ENCODE measurements at regions not wholly inside any gene's neighbourhood (a gene's known extent, or its start where the extent isn't known, plus 50 kb on each side); places are given as distances from the start of the nearest gene placed in this dataset.

DNA sequence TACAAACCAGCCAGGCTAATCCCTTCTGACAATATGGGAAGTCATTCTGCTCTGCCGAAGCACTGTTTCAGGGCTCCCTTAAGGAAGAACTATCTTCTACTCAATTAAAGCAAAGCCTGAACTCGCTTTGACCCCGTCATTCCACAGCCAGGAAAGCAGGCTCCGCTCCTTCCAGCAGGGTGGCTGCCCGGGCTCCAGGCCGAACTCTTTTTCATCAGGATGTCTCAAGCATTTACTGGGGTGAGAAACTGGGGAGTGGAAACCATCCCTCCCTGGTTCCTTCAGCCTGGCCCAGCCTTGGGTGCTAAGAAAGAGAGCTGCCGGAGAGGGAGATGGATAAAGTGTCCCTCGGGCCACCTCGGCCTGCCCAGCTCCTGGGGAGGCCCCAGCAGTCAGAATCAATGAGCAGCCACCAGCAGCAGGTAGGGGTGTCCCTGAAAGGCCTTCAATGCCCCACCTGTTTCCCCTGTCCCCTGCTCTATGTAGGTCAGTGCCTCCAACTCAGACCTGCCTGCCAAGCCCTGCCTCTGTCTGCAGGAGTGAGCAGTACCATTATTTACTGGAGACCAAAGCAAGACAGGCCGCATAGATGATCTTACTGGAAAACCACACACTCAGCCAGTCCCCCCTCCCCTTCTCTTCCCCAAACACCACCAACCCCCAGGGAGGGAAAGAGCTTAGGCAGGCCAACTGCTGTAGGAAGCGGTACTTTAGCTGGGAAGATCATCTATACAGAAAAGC, 225.6 kb upstream of the TLE3 start:
- TF ChIP-seq, protein P1, sequence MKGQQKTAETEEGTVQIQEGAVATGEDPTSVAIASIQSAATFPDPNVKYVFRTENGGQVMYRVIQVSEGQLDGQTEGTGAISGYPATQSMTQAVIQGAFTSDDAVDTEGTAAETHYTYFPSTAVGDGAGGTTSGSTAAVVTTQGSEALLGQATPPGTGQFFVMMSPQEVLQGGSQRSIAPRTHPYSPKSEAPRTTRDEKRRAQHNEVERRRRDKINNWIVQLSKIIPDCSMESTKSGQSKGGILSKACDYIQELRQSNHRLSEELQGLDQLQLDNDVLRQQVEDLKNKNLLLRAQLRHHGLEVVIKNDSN (IDR thresholded peaks at IDR 0.05) = no peak
- TF ChIP-seq TCF12 (IDR thresholded peaks at IDR 0.05; ENCODE audit: low read depth) (no peak), TEAD4 (IDR thresholded peaks at IDR 0.05) (no peak)

DNA sequence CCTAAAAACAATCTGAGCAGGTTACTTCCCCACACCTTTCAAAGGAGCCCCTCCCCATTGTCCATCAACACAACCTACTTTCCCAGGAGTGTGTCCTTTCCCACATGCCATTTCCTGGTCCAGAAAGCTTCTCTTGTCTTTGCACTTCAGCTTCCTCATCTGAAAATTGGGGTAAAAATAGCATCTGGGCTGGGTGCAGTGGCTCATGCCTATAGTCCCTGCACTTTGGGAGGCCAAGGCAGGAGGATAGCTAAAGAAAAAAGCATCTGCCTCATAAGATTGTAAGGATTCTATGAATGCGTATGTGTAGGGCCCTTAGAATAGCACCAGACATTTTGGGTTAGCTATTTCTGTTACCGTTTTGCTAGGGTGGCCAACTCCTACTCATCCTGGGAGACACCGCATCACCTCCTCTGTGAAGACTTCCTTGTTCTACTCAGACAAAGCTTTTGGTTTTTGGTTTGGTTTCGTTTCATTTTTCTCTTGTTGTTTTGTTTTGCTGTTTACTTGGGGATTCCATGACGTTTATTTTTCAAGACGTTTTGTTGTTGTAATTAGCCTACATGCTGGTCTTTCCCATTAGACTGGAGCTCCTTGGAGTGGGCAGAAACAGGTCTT, 224.4 kb upstream of the TLE3 start:
- TF ChIP-seq REST (IDR thresholded peaks at IDR 0.05; ENCODE audit: low read depth) = no peak
- no peak for TF ChIP-seq TCF12 (IDR thresholded peaks at IDR 0.05; ENCODE audit: low read depth)
- no peak for TF ChIP-seq TAF1 (IDR thresholded peaks at IDR 0.05; ENCODE audit: low read depth)
- TF ChIP-seq FOXM1 (IDR thresholded peaks at IDR 0.05; ENCODE audit: borderline replicate concordance, low read depth) = no peak
- TF ChIP-seq EP300 (IDR thresholded peaks at IDR 0.05; ENCODE audit: borderline replicate concordance) = no peak
- TF ChIP-seq, protein P1 (IDR thresholded peaks at IDR 0.05) = no peak
- TF ChIP-seq EGR1 (IDR thresholded peaks at IDR 0.05) = no peak
- no peak for TF ChIP-seq CEBPB (IDR thresholded peaks at IDR 0.05)
- no peak for TF ChIP-seq ZBTB7A (IDR thresholded peaks at IDR 0.05; ENCODE audit: low read depth)
- TF ChIP-seq RAD21 (IDR thresholded peaks at IDR 0.05; ENCODE audit: low read depth) = no peak
- TF ChIP-seq YY1 (IDR thresholded peaks at IDR 0.05; ENCODE audit: low read depth) = no peak
- no peak for TF ChIP-seq MAX (IDR thresholded peaks at IDR 0.05)
- TF ChIP-seq CREB1 (IDR thresholded peaks at IDR 0.05; ENCODE audit: low read depth) = no peak
- TF ChIP-seq NFIC (IDR thresholded peaks at IDR 0.05) = no peak
- no peak for TF ChIP-seq TEAD4 (IDR thresholded peaks at IDR 0.05)

- TF ChIP-seq TAF1 (IDR thresholded peaks at IDR 0.05; ENCODE audit: low read depth) (no peak), FOXM1 (IDR thresholded peaks at IDR 0.05; ENCODE audit: borderline replicate concordance, low read depth) (no peak), CEBPB (IDR thresholded peaks at IDR 0.05) (no peak), TEAD4 (IDR thresholded peaks at IDR 0.05) (no peak), MAX (IDR thresholded peaks at IDR 0.05) (no peak), ZBTB7A (IDR thresholded peaks at IDR 0.05; ENCODE audit: low read depth) (no peak), EGR1 (IDR thresholded peaks at IDR 0.05) (no peak), CREB1 (IDR thresholded peaks at IDR 0.05; ENCODE audit: low read depth) (no peak), YY1 (IDR thresholded peaks at IDR 0.05; ENCODE audit: low read depth) (no peak), TCF12 (IDR thresholded peaks at IDR 0.05; ENCODE audit: low read depth) (no peak), REST (IDR thresholded peaks at IDR 0.05; ENCODE audit: low read depth) (no peak), EP300 (IDR thresholded peaks at IDR 0.05; ENCODE audit: borderline replicate concordance) (no peak)
- TF ChIP-seq, protein P1 (IDR thresholded peaks at IDR 0.05) = no peak
Observed at GRCh38 chr15:70321172-70321819, 223.6 kb upstream of the TLE3 start.

DNA sequence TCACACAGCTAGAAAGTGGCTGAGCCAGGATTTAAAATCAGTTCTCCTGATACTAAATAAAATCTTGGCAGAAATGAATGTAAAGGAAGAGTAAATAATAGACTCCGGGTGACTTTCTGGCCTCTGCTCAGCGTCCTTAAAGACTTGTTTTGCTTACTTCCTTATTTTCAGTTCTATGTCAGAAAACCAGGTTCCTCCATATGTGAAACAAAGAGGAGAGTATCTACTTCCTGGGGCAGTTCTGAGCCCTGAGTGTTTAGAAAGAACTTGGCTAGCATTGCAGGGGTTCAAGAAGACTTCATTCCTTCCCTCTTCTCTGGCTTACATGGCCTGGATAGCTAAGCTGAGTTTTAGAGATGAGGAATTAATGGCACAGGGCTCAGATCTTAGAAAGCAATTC, 222.8 kb upstream of the TLE3 start:
- no peak for TF ChIP-seq TEAD4 (IDR thresholded peaks at IDR 0.05)
- no peak for TF ChIP-seq CEBPB (IDR thresholded peaks at IDR 0.05)
- TF ChIP-seq TAF1 (IDR thresholded peaks at IDR 0.05; ENCODE audit: low read depth) = no peak
- TF ChIP-seq REST (IDR thresholded peaks at IDR 0.05; ENCODE audit: low read depth) = no peak
- no peak for TF ChIP-seq NFIC (IDR thresholded peaks at IDR 0.05)
- no peak for TF ChIP-seq ZBTB7A (IDR thresholded peaks at IDR 0.05; ENCODE audit: low read depth)
- TF ChIP-seq RAD21 (IDR thresholded peaks at IDR 0.05; ENCODE audit: low read depth) = no peak
- TF ChIP-seq TCF12 (IDR thresholded peaks at IDR 0.05; ENCODE audit: low read depth) = no peak
- TF ChIP-seq, protein P1 (IDR thresholded peaks at IDR 0.05) = no peak
- TF ChIP-seq CREB1 (IDR thresholded peaks at IDR 0.05; ENCODE audit: low read depth) = no peak
- TF ChIP-seq EGR1 (IDR thresholded peaks at IDR 0.05) = no peak
- TF ChIP-seq YY1 (IDR thresholded peaks at IDR 0.05; ENCODE audit: low read depth) = no peak
- no peak for TF ChIP-seq MAX (IDR thresholded peaks at IDR 0.05)
- no peak for TF ChIP-seq FOXM1 (IDR thresholded peaks at IDR 0.05; ENCODE audit: borderline replicate concordance, low read depth)
- no peak for TF ChIP-seq EP300 (IDR thresholded peaks at IDR 0.05; ENCODE audit: borderline replicate concordance)

Measured in Ishikawa (cell line).